Breast epithelium (tissue), 3 donors: ENCODE measurements at regions not wholly inside any gene's neighbourhood (a gene's known extent, or its start where the extent isn't known, plus 50 kb on each side); places are given as distances from the start of the nearest gene placed in this dataset.

ENCODE experiments used
- POLR2A ChIP-seq: fragments of 450-650 bp; IDR thresholded peaks from one replicate; pipeline ENCODE4 v1.6.1; 2016; ENCODE audit warnings: antibody characterized with exemption, mild to moderate bottlenecking, moderate library complexity
- POLR2AphosphoS5 ChIP-seq, 3 donors: sonication (generic); formaldehyde crosslinking; IDR thresholded peaks; one replicate each; pipeline ENCODE4 v1.6.1; 2017; ENCODE audit warnings: antibody characterized with exemption in 3 of 3
- TF ChIP-seq, protein P1 (sequence below), 3 donors: fragments of 450-650 bp; IDR thresholded peaks; one replicate each; pipeline ENCODE4 v1.5.1; 2016 to 2017; ENCODE audit warnings: antibody characterized with exemption in 3 of 3, mild to moderate bottlenecking in 3 of 3, moderate library complexity in 3 of 3

DNA sequence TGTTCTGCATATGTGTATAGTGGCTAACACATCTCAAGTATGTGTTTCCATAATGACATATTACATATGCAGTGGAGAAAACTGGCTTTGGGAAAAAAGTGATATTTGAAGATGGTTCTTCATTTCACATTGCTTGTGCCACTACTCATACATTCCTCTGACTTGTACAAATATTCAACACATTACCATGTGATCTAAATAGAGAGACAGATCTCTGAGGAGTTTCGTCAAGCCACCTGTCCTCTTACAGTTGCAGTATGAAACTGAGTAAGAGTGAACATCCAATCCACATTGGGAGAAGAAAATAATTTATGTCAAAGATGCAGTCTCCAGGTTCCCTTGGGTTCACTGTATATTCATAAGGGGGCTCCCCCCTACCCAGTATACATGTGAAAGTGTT, 123.9 kb downstream of the KDR start:
- TF ChIP-seq, protein P1, sequence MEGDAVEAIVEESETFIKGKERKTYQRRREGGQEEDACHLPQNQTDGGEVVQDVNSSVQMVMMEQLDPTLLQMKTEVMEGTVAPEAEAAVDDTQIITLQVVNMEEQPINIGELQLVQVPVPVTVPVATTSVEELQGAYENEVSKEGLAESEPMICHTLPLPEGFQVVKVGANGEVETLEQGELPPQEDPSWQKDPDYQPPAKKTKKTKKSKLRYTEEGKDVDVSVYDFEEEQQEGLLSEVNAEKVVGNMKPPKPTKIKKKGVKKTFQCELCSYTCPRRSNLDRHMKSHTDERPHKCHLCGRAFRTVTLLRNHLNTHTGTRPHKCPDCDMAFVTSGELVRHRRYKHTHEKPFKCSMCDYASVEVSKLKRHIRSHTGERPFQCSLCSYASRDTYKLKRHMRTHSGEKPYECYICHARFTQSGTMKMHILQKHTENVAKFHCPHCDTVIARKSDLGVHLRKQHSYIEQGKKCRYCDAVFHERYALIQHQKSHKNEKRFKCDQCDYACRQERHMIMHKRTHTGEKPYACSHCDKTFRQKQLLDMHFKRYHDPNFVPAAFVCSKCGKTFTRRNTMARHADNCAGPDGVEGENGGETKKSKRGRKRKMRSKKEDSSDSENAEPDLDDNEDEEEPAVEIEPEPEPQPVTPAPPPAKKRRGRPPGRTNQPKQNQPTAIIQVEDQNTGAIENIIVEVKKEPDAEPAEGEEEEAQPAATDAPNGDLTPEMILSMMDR (IDR thresholded peaks at IDR 0.05), result no peak
- TF ChIP-seq POLR2A (no peak), POLR2AphosphoS5 (IDR thresholded peaks at IDR 0.05) (no peak)
